IPS-18c (cell line): ENCODE measurements at regions not wholly inside any gene's neighbourhood (a gene's known extent, or its start where the extent isn't known, plus 50 kb on each side); places are given as distances from the start of the nearest gene placed in this dataset.

ENCODE experiments used
- H3K4me3 ChIP-seq: 2 replicates; pipeline ENCODE4 v1.7.0; 2013; ENCODE audit warnings: low read depth, mild to moderate bottlenecking, low read length, moderate library complexity; ENCODE audit not compliant: insufficient read depth
- H3K9me3 ChIP-seq: one replicate; pipeline ENCODE4 v1.6.1; 2013; ENCODE audit warnings: mild to moderate bottlenecking, low read length, moderate library complexity; ENCODE audit not compliant: control insufficient read depth, insufficient read depth

- H3K4me3 ChIP-seq = no peak overlapping the region
Measured at GRCh38 chr15:95210436-95210981, 979.1 kb downstream of the MCTP2 start.

GRCh38 chr15:95215017-95215416 lies 983.7 kb downstream of the MCTP2 start:
- Histone ChIP-seq H3K4me3 (no peak overlapping the region), H3K9me3 (no peaks in the 10 kb centered on the region)

More at GRCh38 chr15:95210436-95210981, 979.1 kb downstream of the MCTP2 start:
- H3K9me3 ChIP-seq = no peaks in the 10 kb centered on the region

- no peak overlapping the region for H3K4me3 ChIP-seq
- peaks cover 4% of the 10 kb centered on the region for H3K9me3 ChIP-seq
Measured at GRCh38 chr15:95226835-95227234, 995.5 kb downstream of the MCTP2 start.

GRCh38 chr15:95227235-95227634 lies 995.9 kb downstream of the MCTP2 start:
- Histone ChIP-seq H3K4me3 (no peak overlapping the region), H3K9me3 (peaks cover 4% of the 10 kb centered on the region)

- H3K4me3 ChIP-seq = no peak overlapping the region
- H3K9me3 ChIP-seq = peaks cover under 1% of the 10 kb centered on the region
Measured at GRCh38 chr15:95228856-95229555, 997.6 kb downstream of the MCTP2 start.

- H3K9me3 ChIP-seq = peaks cover 5% of the 10 kb centered on the region
- H3K4me3 ChIP-seq = no peak overlapping the region
Measured at GRCh38 chr15:95235033-95235432, 1003.7 kb downstream of the MCTP2 start.

- no peak overlapping the region for H3K4me3 ChIP-seq
- no peaks in the 10 kb centered on the region for H3K9me3 ChIP-seq
Measured at GRCh38 chr15:95247071-95247984, 1016.0 kb downstream of the MCTP2 start.

GRCh38 chr15:95249524-95249923 lies 1018.2 kb downstream of the MCTP2 start:
- no peak overlapping the region for H3K4me3 ChIP-seq
- no peaks in the 10 kb centered on the region for H3K9me3 ChIP-seq

GRCh38 chr15:95252404-95252803 lies 1021.0 kb downstream of the MCTP2 start:
- Histone ChIP-seq H3K4me3 (no peak overlapping the region), H3K9me3 (no peaks in the 10 kb centered on the region)

GRCh38 chr15:95254263-95254662 lies 1022.9 kb downstream of the MCTP2 start:
- Histone ChIP-seq H3K4me3 (no peak overlapping the region), H3K9me3 (no peaks in the 10 kb centered on the region)

GRCh38 chr15:95259513-95259912 lies 1028.2 kb downstream of the MCTP2 start:
- Histone ChIP-seq H3K4me3 (no peak overlapping the region), H3K9me3 (no peaks in the 10 kb centered on the region)

- Histone ChIP-seq H3K4me3 (no peak overlapping the region), H3K9me3 (no peaks in the 10 kb centered on the region)
Measured at GRCh38 chr15:95259965-95260364, 1028.6 kb downstream of the MCTP2 start.

- Histone ChIP-seq H3K9me3 (no peaks in the 10 kb centered on the region), H3K4me3 (no peak overlapping the region)
Measured at GRCh38 chr15:95260856-95261255, 1029.5 kb downstream of the MCTP2 start.

GRCh38 chr15:95261546-95261945 lies 1030.2 kb downstream of the MCTP2 start:
- Histone ChIP-seq H3K4me3 (no peak overlapping the region), H3K9me3 (no peaks in the 10 kb centered on the region)

- no peaks in the 10 kb centered on the region for H3K9me3 ChIP-seq
- no peak overlapping the region for H3K4me3 ChIP-seq
Measured at GRCh38 chr15:95261968-95262367, 1030.6 kb downstream of the MCTP2 start.

GRCh38 chr15:95262866-95263564 lies 1031.7 kb downstream of the MCTP2 start:
- Histone ChIP-seq H3K9me3 (no peaks in the 10 kb centered on the region), H3K4me3 (no peak overlapping the region)

- Histone ChIP-seq H3K9me3 (no peaks in the 10 kb centered on the region), H3K4me3 (no peak overlapping the region)
Measured at GRCh38 chr15:95263751-95264150, 1032.4 kb downstream of the MCTP2 start.
